Stimulated activated naive B cell treated with anti-CD40 and anti-IgM and Interleukin-4, amounts not matched to agents 10 μg/mL and 1 μg/mL and 100 μg/mL, for 72 hours (primary cell): ENCODE measurements at regions not wholly inside any gene's neighbourhood (a gene's known extent, or its start where the extent isn't known, plus 50 kb on each side); places are given as distances from the start of the nearest gene placed in this dataset.

Experiments used
- ATAC-seq, 2 donors: fragments of 150-1000 bp; cut with Tn5 transposase; replicated peaks; 2 replicates each; pipeline ENCODE4 v1.10.0; 2021; ENCODE audit warnings: moderate library complexity in 1 of 2
- DNase-seq: peaks from one replicate; pipeline ENCODE4 v3.0.0; 2021
- H3K27ac Mint-ChIP-seq: one replicate; pipeline ENCODE4 v1.8.0; 2022; ENCODE audit warnings: mild to moderate bottlenecking, mixed read lengths
- H3K27me3 Mint-ChIP-seq, 2 donors: one replicate each; pipeline ENCODE4 v1.8.0; 2022; ENCODE audit warnings: mixed read lengths in 2 of 2
- H3K36me3 Mint-ChIP-seq, 2 donors: one replicate each; pipeline ENCODE4 v1.8.0; 2022; ENCODE audit warnings: mixed read lengths in 2 of 2, mild to moderate bottlenecking in 1 of 2
- H3K4me1 Mint-ChIP-seq, 2 donors: one replicate each; pipeline ENCODE4 v1.8.0; 2022; ENCODE audit warnings: mixed read lengths in 2 of 2, mild to moderate bottlenecking in 1 of 2
- H3K4me3 Mint-ChIP-seq, 2 donors: one replicate each; pipeline ENCODE4 v1.8.0; 2022; ENCODE audit warnings: mild to moderate bottlenecking in 2 of 2, mixed read lengths in 2 of 2, moderate library complexity in 1 of 2
- H3K9me3 Mint-ChIP-seq, 2 donors: one replicate each; pipeline ENCODE4 v1.8.0; 2022; ENCODE audit warnings: mixed read lengths in 2 of 2, mild to moderate bottlenecking in 1 of 2

- no peak for DNase-seq
- no peak for ATAC-seq
- Mint-ChIP-seq H3K36me3 (peaks cover 0 to 2% of the 10 kb centered on the region in 2 donors), H3K4me1 (peaks cover 7 to 9% of the 10 kb centered on the region in 2 donors), H3K9me3 (no peaks in the 10 kb centered on the region), H3K27ac (no peak overlapping the region), H3K4me3 (no peak overlapping the region), H3K27me3 (peaks cover 4 to 13% of the 10 kb centered on the region in 2 donors)
Observed at GRCh38 chr3:157614896-157615295, 111.7 kb upstream of the VEPH1 start.

GRCh38 chr3:157611536-157612076 is 108.4 kb upstream of the VEPH1 start:
- H3K4me3 Mint-ChIP-seq: no peak overlapping the region
- H3K27ac Mint-ChIP-seq: no peak overlapping the region
- no peak for ATAC-seq
- no peaks in the 10 kb centered on the region for H3K9me3 Mint-ChIP-seq
- H3K36me3 Mint-ChIP-seq: peaks cover 0 to 2% of the 10 kb centered on the region in 2 donors
- peaks cover 12 to 14% of the 10 kb centered on the region in 2 donors for H3K4me1 Mint-ChIP-seq
- peaks cover 25 to 29% of the 10 kb centered on the region in 2 donors for H3K27me3 Mint-ChIP-seq
- DNase-seq: no peak

GRCh38 chr3:157610876-157611535 is 107.8 kb upstream of the VEPH1 start:
- H3K27ac Mint-ChIP-seq: no peak overlapping the region
- no peak overlapping the region for H3K4me3 Mint-ChIP-seq
- H3K27me3 Mint-ChIP-seq: peaks cover 26 to 35% of the 10 kb centered on the region in 2 donors
- no peak for DNase-seq
- ATAC-seq: peak; percentile 41 to 45
- H3K4me1 Mint-ChIP-seq: peaks cover 12 to 17% of the 10 kb centered on the region in 2 donors
- no peaks in the 10 kb centered on the region for H3K9me3 Mint-ChIP-seq
- H3K36me3 Mint-ChIP-seq: peaks cover 0 to 2% of the 10 kb centered on the region in 2 donors

- H3K4me3 Mint-ChIP-seq: no peak overlapping the region
- peaks cover 22 to 48% of the 10 kb centered on the region in 2 donors for H3K27me3 Mint-ChIP-seq
- no peak for DNase-seq
- H3K36me3 Mint-ChIP-seq: peaks cover 0 to 2% of the 10 kb centered on the region in 2 donors
- no peaks in the 10 kb centered on the region for H3K9me3 Mint-ChIP-seq
- ATAC-seq: no peak
- H3K27ac Mint-ChIP-seq: no peak overlapping the region
- H3K4me1 Mint-ChIP-seq: peaks cover 12 to 17% of the 10 kb centered on the region in 2 donors
Observed at GRCh38 chr3:157607826-157608405, 104.7 kb upstream of the VEPH1 start.

GRCh38 chr3:157606852-157607197 is 103.6 kb upstream of the VEPH1 start:
- DNase-seq: no peak
- ATAC-seq: no peak
- H3K27ac Mint-ChIP-seq: no peak overlapping the region
- H3K4me1 Mint-ChIP-seq: peaks cover 12 to 17% of the 10 kb centered on the region in 2 donors
- peaks cover 22 to 48% of the 10 kb centered on the region in 2 donors for H3K27me3 Mint-ChIP-seq
- no peaks in the 10 kb centered on the region for H3K9me3 Mint-ChIP-seq
- peaks cover 0 to 2% of the 10 kb centered on the region in 2 donors for H3K36me3 Mint-ChIP-seq
- no peak overlapping the region for H3K4me3 Mint-ChIP-seq

- Mint-ChIP-seq H3K4me1 (peaks cover 11 to 16% of the 10 kb centered on the region in 2 donors), H3K36me3 (peaks cover 0 to 2% of the 10 kb centered on the region in 2 donors), H3K9me3 (no peaks in the 10 kb centered on the region), H3K4me3 (no peak overlapping the region), H3K27ac (no peak overlapping the region), H3K27me3 (peaks cover 22 to 46% of the 10 kb centered on the region in 2 donors)
- peak; percentile 46 for DNase-seq
- peak; percentile 82 to 89 for ATAC-seq
Observed at GRCh38 chr3:157606011-157606851, 103.0 kb upstream of the VEPH1 start.

- peaks cover 8 to 10% of the 10 kb centered on the region in 2 donors for H3K4me1 Mint-ChIP-seq
- DNase-seq: no peak
- H3K27ac Mint-ChIP-seq: no peak overlapping the region
- ATAC-seq: no peak
- H3K36me3 Mint-ChIP-seq: no peaks in the 10 kb centered on the region
- H3K4me3 Mint-ChIP-seq: no peak overlapping the region
- no peaks in the 10 kb centered on the region for H3K9me3 Mint-ChIP-seq
- H3K27me3 Mint-ChIP-seq: peaks cover 22 to 42% of the 10 kb centered on the region in 2 donors
Observed at GRCh38 chr3:157605356-157605755, 102.1 kb upstream of the VEPH1 start.

- ATAC-seq (no peak), DNase-seq (no peak)
- Mint-ChIP-seq H3K27me3 (peaks cover 7 to 35% of the 10 kb centered on the region in 2 donors), H3K27ac (no peak overlapping the region), H3K4me1 (peaks cover 4 to 8% of the 10 kb centered on the region in 2 donors), H3K9me3 (no peaks in the 10 kb centered on the region), H3K36me3 (no peaks in the 10 kb centered on the region), H3K4me3 (no peak overlapping the region)
Observed at GRCh38 chr3:157602424-157602823, 99.2 kb upstream of the VEPH1 start.

GRCh38 chr3:157595259-157595658 is 92.0 kb upstream of the VEPH1 start:
- H3K36me3 Mint-ChIP-seq: no peaks in the 10 kb centered on the region
- no peak overlapping the region for H3K4me3 Mint-ChIP-seq
- DNase-seq (no peak), ATAC-seq (no peak)
- no peaks in the 10 kb centered on the region for H3K4me1 Mint-ChIP-seq
- H3K9me3 Mint-ChIP-seq: no peaks in the 10 kb centered on the region
- no peak overlapping the region for H3K27ac Mint-ChIP-seq
- peaks cover 8 to 30% of the 10 kb centered on the region in 2 donors for H3K27me3 Mint-ChIP-seq

GRCh38 chr3:157594413-157594812 is 91.2 kb upstream of the VEPH1 start:
- peaks cover 8 to 30% of the 10 kb centered on the region in 2 donors for H3K27me3 Mint-ChIP-seq
- H3K36me3 Mint-ChIP-seq: no peaks in the 10 kb centered on the region
- DNase-seq (no peak), ATAC-seq (no peak)
- no peaks in the 10 kb centered on the region for H3K9me3 Mint-ChIP-seq
- H3K4me1 Mint-ChIP-seq: no peaks in the 10 kb centered on the region
- H3K4me3 Mint-ChIP-seq: no peak overlapping the region
- H3K27ac Mint-ChIP-seq: no peak overlapping the region

- ATAC-seq (no peak), DNase-seq (no peak)
- H3K4me3 Mint-ChIP-seq: no peak overlapping the region
- H3K4me1 Mint-ChIP-seq: no peaks in the 10 kb centered on the region
- no peak overlapping the region for H3K27ac Mint-ChIP-seq
- H3K9me3 Mint-ChIP-seq: no peaks in the 10 kb centered on the region
- no peaks in the 10 kb centered on the region for H3K36me3 Mint-ChIP-seq
- H3K27me3 Mint-ChIP-seq: peaks cover 8 to 25% of the 10 kb centered on the region in 2 donors
Observed at GRCh38 chr3:157592769-157593168, 89.6 kb upstream of the VEPH1 start.

GRCh38 chr3:157590273-157590672 is 87.1 kb upstream of the VEPH1 start:
- Mint-ChIP-seq H3K27ac (no peak overlapping the region), H3K4me3 (no peak overlapping the region)
- no peak for DNase-seq

GRCh38 chr3:157589211-157589610 is 86.0 kb upstream of the VEPH1 start:
- H3K36me3 Mint-ChIP-seq: no peaks in the 10 kb centered on the region
- no peak for DNase-seq
- H3K27ac Mint-ChIP-seq: no peak overlapping the region
- ATAC-seq: no peak
- no peak overlapping the region for H3K4me3 Mint-ChIP-seq
- peaks cover 0 to 2% of the 10 kb centered on the region in 2 donors for H3K9me3 Mint-ChIP-seq
- no peaks in the 10 kb centered on the region for H3K27me3 Mint-ChIP-seq
- H3K4me1 Mint-ChIP-seq: no peaks in the 10 kb centered on the region

More at GRCh38 chr3:157590273-157590672, 87.1 kb upstream of the VEPH1 start:
- H3K9me3 Mint-ChIP-seq: peaks cover 0 to 2% of the 10 kb centered on the region in 2 donors
- no peaks in the 10 kb centered on the region for H3K4me1 Mint-ChIP-seq
- no peak for ATAC-seq
- H3K27me3 Mint-ChIP-seq: peaks cover 0 to 4% of the 10 kb centered on the region in 2 donors
- no peaks in the 10 kb centered on the region for H3K36me3 Mint-ChIP-seq

GRCh38 chr3:157588386-157589060 is 85.3 kb upstream of the VEPH1 start:
- ATAC-seq (no peak), DNase-seq (no peak)
- H3K36me3 Mint-ChIP-seq: no peaks in the 10 kb centered on the region
- H3K4me1 Mint-ChIP-seq: no peaks in the 10 kb centered on the region
- peaks cover 0 to 2% of the 10 kb centered on the region in 2 donors for H3K9me3 Mint-ChIP-seq
- no peaks in the 10 kb centered on the region for H3K27me3 Mint-ChIP-seq
- H3K4me3 Mint-ChIP-seq: no peak overlapping the region
- H3K27ac Mint-ChIP-seq: no peak overlapping the region
